Esophagus muscularis mucosa (tissue), 4 donors: ENCODE measurements at regions not wholly inside any gene's neighbourhood (a gene's known extent, or its start where the extent isn't known, plus 50 kb on each side); places are given as distances from the start of the nearest gene placed in this dataset.

Source experiments
- DNase-seq: peaks from one replicate; pipeline ENCODE4 v3.0.0-alpha.2; 2017; ENCODE audit errors: extremely low spot score
- H3K27ac ChIP-seq, 4 donors: fragments of 200-600 bp; sonication (generic); replicated peaks in 1 of 4; 1 replicate in 3 of 4; 2 replicates in 1 of 4; pipeline ENCODE4 v1.5.1; 2016 to 2019; ENCODE audit warnings: mild to moderate bottlenecking in 1 of 4
- H3K27me3 ChIP-seq, 4 donors: fragments of 200-600 bp; sonication (generic); one replicate each; pipeline versions ENCODE4 v1.5.1 to v1.6.0; 2016 to 2019
- H3K36me3 ChIP-seq, 4 donors: fragments of 200-600 bp; sonication (generic); one replicate each; pipeline ENCODE4 v1.5.1; 2016 to 2019
- H3K4me1 ChIP-seq, 4 donors: fragments of 200-600 bp; sonication (generic); one replicate each; pipeline ENCODE4 v1.5.1; 2016 to 2019
- H3K4me3 ChIP-seq, 4 donors: fragments of 200-600 bp; sonication (generic); 1 replicate in 2 of 4; 2 replicates in 2 of 4; pipeline ENCODE4 v1.5.1; 2016 to 2019; ENCODE audit warnings: mild to moderate bottlenecking in 4 of 4, moderate library complexity in 1 of 4
- H3K9me3 ChIP-seq, 4 donors: fragments of 200-600 bp; sonication (generic); 1 replicate in 3 of 4; 2 replicates in 1 of 4; pipeline ENCODE4 v1.5.1; 2016 to 2019
- EP300 ChIP-seq: sonication (generic); formaldehyde crosslinking; IDR thresholded peaks from one replicate; pipeline ENCODE4 v1.6.1; 2017; ENCODE audit warnings: antibody characterized with exemption
- POLR2A ChIP-seq: fragments of 450-650 bp; IDR thresholded peaks from one replicate; pipeline ENCODE4 v1.6.1; 2017; ENCODE audit warnings: antibody characterized with exemption, moderate library complexity, mild to moderate bottlenecking, low read depth
- POLR2AphosphoS5 ChIP-seq, 2 donors: sonication (generic); formaldehyde crosslinking; IDR thresholded peaks; one replicate each; pipeline ENCODE4 v1.6.1; 2017; ENCODE audit warnings: antibody characterized with exemption in 2 of 2
- WGBS: methylation state at CpG from one replicate; pipeline ENCODE4 v1.1.5; 2018; 5-methylcytosine and 5-hydroxymethylcytosine counted together
- intact Hi-C: fragments of 100-400 bp; cut with DNase I; formaldehyde crosslinking; loops from one replicate; pipeline ENCODE4 v1.15.1; 2023
- TF ChIP-seq, protein P1 (sequence below), 3 experiments: fragments of 200-600 bp in 2 of 3; fragments of 450-650 bp in 1 of 3; sonication (generic) in 2 of 3; IDR thresholded peaks; one replicate each; pipeline ENCODE4 v1.5.1; 2017 to 2019; ENCODE audit warnings: antibody characterized with exemption in 3 of 3, mild to moderate bottlenecking in 2 of 3, moderate library complexity in 1 of 3

DNA sequence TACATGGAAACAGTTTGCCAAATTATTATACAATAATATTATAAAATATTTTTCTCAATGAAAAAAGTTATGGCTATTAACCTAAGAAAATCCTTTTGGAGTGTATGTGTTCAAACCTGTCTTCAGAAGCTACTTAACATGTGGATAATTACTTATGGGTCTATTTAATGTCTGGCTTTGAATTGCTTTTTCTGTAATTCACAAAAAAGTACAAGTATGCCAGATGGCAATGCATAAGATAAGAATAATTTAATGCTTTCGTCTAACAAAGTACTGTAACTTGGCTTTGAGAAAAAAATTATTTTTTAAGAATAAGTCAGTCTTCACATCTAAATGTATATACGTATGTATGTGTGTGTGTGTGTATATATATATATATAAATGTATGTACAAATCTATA lies 1073.0 kb downstream of the TDRD15 start:
- Histone ChIP-seq H3K4me1 (no peaks in the 10 kb centered on the region), H3K9me3 (no peaks in the 10 kb centered on the region), H3K4me3 (no peak overlapping the region), H3K36me3 (no peaks in the 10 kb centered on the region), H3K27ac (no peak overlapping the region), H3K27me3 (no peaks in the 10 kb centered on the region)
- 75% methylated on average over 2 of the region's 2 CpGs for WGBS
- intact Hi-C loops, result no loop called here
- no peak for TF ChIP-seq EP300
- TF ChIP-seq POLR2AphosphoS5 (IDR thresholded peaks at IDR 0.05), result no peak
- TF ChIP-seq, protein P1, sequence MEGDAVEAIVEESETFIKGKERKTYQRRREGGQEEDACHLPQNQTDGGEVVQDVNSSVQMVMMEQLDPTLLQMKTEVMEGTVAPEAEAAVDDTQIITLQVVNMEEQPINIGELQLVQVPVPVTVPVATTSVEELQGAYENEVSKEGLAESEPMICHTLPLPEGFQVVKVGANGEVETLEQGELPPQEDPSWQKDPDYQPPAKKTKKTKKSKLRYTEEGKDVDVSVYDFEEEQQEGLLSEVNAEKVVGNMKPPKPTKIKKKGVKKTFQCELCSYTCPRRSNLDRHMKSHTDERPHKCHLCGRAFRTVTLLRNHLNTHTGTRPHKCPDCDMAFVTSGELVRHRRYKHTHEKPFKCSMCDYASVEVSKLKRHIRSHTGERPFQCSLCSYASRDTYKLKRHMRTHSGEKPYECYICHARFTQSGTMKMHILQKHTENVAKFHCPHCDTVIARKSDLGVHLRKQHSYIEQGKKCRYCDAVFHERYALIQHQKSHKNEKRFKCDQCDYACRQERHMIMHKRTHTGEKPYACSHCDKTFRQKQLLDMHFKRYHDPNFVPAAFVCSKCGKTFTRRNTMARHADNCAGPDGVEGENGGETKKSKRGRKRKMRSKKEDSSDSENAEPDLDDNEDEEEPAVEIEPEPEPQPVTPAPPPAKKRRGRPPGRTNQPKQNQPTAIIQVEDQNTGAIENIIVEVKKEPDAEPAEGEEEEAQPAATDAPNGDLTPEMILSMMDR (IDR thresholded peaks at IDR 0.05), result no peak
- TF ChIP-seq POLR2A, result no peak
- no peak for DNase-seq

DNA sequence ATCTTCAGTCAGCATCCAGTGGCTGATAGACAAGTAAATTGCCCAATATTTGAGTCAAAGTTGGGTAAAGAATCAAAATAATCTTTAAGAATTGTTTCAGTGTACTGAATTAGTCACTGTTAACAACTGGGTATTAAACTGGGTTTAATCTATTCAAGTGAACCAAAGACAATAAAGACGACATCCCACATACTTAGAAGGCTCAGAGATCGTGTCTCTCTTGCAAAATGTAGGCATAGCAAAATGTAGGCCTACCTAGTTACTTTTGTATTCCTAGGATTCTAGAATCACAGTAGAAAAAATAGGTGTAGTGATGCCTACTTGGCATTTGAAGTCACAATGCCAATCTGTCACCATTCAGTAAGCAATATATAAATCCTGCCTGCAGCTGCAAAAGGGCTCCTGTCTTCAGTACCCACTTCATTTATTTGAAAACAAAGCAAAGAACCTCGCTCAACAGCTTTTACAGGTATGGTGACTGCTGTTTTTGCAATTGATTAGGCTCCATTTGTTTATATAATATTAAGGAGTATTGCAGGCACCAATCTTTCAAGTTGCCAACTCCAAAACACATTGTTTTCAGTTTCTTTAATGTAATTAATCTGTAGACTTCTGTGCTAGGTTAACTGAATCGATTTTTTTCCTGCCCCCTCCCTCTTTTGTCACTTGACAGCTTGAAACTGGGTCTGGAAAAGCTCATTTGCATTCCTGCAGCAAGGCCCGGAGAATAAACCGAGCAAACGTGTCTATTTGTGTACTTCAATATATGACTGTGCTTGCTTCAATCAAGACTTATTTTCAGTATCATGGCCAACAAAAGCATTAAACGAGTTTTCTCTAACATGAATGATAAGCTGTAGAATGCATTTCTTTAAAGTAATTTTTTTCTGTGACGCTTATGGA lies 1074.9 kb downstream of the TDRD15 start:
- no peaks in the 10 kb centered on the region for H3K9me3 ChIP-seq
- 52% methylated on average over 9 of the region's 9 CpGs for WGBS
- no peaks in the 10 kb centered on the region for H3K27me3 ChIP-seq
- no peaks in the 10 kb centered on the region for H3K36me3 ChIP-seq
- H3K4me3 ChIP-seq, result no peak overlapping the region
- H3K4me1 ChIP-seq, result no peaks in the 10 kb centered on the region
- intact Hi-C loops, result no loop called here
- no peak overlapping the region for H3K27ac ChIP-seq
- TF ChIP-seq, protein P1 (IDR thresholded peaks at IDR 0.05), result no peak
- TF ChIP-seq POLR2A, result no peak
- TF ChIP-seq EP300, result no peak
- no peak for TF ChIP-seq POLR2AphosphoS5 (IDR thresholded peaks at IDR 0.05)
- no peak for DNase-seq

GRCh38 chr2:22199994-22200393 lies 1076.2 kb downstream of the TDRD15 start:
- TF ChIP-seq EP300 (no peak), POLR2AphosphoS5 (IDR thresholded peaks at IDR 0.05) (no peak), POLR2A (no peak)
- TF ChIP-seq, protein P1 (IDR thresholded peaks at IDR 0.05), result no peak
- H3K36me3 ChIP-seq, result no peaks in the 10 kb centered on the region
- H3K9me3 ChIP-seq, result no peaks in the 10 kb centered on the region
- intact Hi-C loops, result no loop called here
- DNase-seq, result no peak
- no peaks in the 10 kb centered on the region for H3K27me3 ChIP-seq
- no peak overlapping the region for H3K4me3 ChIP-seq
- no peaks in the 10 kb centered on the region for H3K4me1 ChIP-seq
- H3K27ac ChIP-seq, result no peak overlapping the region

DNA sequence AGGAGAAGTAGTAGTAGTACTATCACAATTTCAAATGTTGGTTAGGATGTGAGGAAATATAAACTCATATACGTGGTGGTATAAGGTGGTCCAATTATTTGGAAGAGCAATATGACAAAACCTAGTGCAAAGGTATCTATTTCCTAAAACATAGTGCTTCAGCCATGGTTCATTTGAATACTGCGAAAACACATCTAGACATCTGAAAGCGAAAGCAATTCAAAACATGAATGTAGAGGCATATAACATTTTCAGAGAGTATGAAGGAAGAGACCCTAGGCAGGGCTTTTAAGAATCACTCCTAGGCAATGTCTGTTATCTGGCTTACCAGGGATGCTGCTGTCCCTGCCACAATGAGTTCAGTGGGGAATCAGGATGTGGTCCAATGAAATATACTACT lies 1085.8 kb downstream of the TDRD15 start:
- TF ChIP-seq POLR2A (no peak), POLR2AphosphoS5 (IDR thresholded peaks at IDR 0.05) (no peak), EP300 (no peak)
- TF ChIP-seq, protein P1 (IDR thresholded peaks at IDR 0.05), result no peak
- H3K4me1 ChIP-seq, result no peaks in the 10 kb centered on the region
- H3K9me3 ChIP-seq, result no peaks in the 10 kb centered on the region
- H3K27me3 ChIP-seq, result no peaks in the 10 kb centered on the region
- no peak overlapping the region for H3K4me3 ChIP-seq
- WGBS, result 86% methylated on average over 3 of the region's 3 CpGs
- no peak for DNase-seq
- intact Hi-C loops, result no loop called here
- no peaks in the 10 kb centered on the region for H3K36me3 ChIP-seq
- no peak overlapping the region for H3K27ac ChIP-seq
